OCI-LY7 (cell line): ENCODE measurements at regions not wholly inside any gene's neighbourhood (a gene's known extent, or its start where the extent isn't known, plus 50 kb on each side); places are given as distances from the start of the nearest gene placed in this dataset.
"Not testable (repeated sequence)": the region's sequence is repeated elsewhere in the genome, so short reads cannot be mapped to it uniquely, and the experiment has no call there.

ENCODE experiments used
- BruUV-seq: library from RNA; stranded (reverse); fragments of 400-500 nt; replicated peaks from 2 replicates; lab custom pipeline; 2021; lab: Mats Ljungman, UMichigan
- CTCF ChIA-PET: fragments of 300-600 bp; sonication (Branson Sonifier 250); formaldehyde crosslinking; loops from one replicate; lab custom pipeline; 2022; ENCODE audit warnings: antibody characterized with exemption; ENCODE audit not compliant: unreplicated experiment; lab: Charles Lee
- POLR2A ChIA-PET: fragments of 300-600 bp; sonication (Branson Sonifier 250); formaldehyde crosslinking; loops from one replicate; lab custom pipeline; 2022; ENCODE audit warnings: antibody characterized with exemption; lab: Charles Lee
- DNase-seq: peaks from one replicate; pipeline ENCODE4 v3.0.0-alpha.2; 2015; ENCODE audit warnings: low spot score
- H2AFZ ChIP-seq: fragments of 200-600 bp; sonication (generic), shearing (Covaris generic); 2 replicates; pipeline ENCODE4 v1.6.1; 2014; ENCODE audit warnings: mild to moderate bottlenecking, antibody characterized with exemption, low read length, moderate library complexity
- H3K27ac ChIP-seq: fragments of 200-600 bp; sonication (generic); 2 replicates; pipeline ENCODE4 v1.5.1; 2014; ENCODE audit warnings: mixed run types, low read depth, mild to moderate bottlenecking, moderate library complexity, low read length, inconsistent platforms; ENCODE audit not compliant: poor library complexity, severe bottlenecking
- H3K36me3 ChIP-seq: fragments of 200-600 bp; sonication (generic); 2 replicates; pipeline ENCODE4 v1.6.1; 2014; ENCODE audit warnings: mild to moderate bottlenecking, antibody characterized with exemption, low read length, moderate library complexity, mixed read lengths; ENCODE audit not compliant: insufficient read depth
- H3K4me1 ChIP-seq: fragments of 200-600 bp; sonication (generic); 2 replicates; pipeline ENCODE4 v1.5.1; 2014; ENCODE audit warnings: mild to moderate bottlenecking, low read length; ENCODE audit not compliant: insufficient read depth, poor library complexity, severe bottlenecking
- H3K4me2 ChIP-seq: fragments of 200-600 bp; sonication (generic); 2 replicates; pipeline ENCODE4 v1.6.1; 2014; ENCODE audit warnings: mild to moderate bottlenecking, low read length
- H3K4me3 ChIP-seq: fragments of 200-600 bp; sonication (generic); 2 replicates; pipeline ENCODE4 v1.5.1; 2014; ENCODE audit warnings: mild to moderate bottlenecking, low read depth, low read length; ENCODE audit not compliant: poor library complexity, severe bottlenecking
- H3K79me2 ChIP-seq: fragments of 200-600 bp; sonication (generic); 2 replicates; pipeline ENCODE4 v1.6.1; 2016; ENCODE audit warnings: low read depth, mild to moderate bottlenecking, low read length, moderate library complexity, mixed read lengths; ENCODE audit not compliant: insufficient read depth
- H3K9me2 ChIP-seq: fragments of 200-600 bp; sonication (generic); 2 replicates; pipeline ENCODE4 v1.6.1; 2016; ENCODE audit warnings: mild to moderate bottlenecking, low read length, mixed read lengths; ENCODE audit not compliant: insufficient read depth
- H3K9me3 ChIP-seq: fragments of 200-600 bp; sonication (generic); 2 replicates; pipeline ENCODE4 v1.6.1; 2014; ENCODE audit warnings: mild to moderate bottlenecking, mixed run types, low read length, mixed read lengths
- H4K20me1 ChIP-seq: fragments of 200-600 bp; sonication (generic); 2 replicates; pipeline ENCODE4 v1.6.1; 2014; ENCODE audit warnings: mild to moderate bottlenecking, antibody characterized with exemption, low read length, moderate library complexity, mixed read lengths; ENCODE audit not compliant: insufficient read depth
- CTCF ChIP-seq: fragments of 200-600 bp; sonication (generic); conservative IDR thresholded peaks from 2 replicates; pipeline ENCODE4 v1.5.1; 2014; ENCODE audit warnings: mild to moderate bottlenecking, antibody characterized with exemption, low read length, moderate library complexity, mixed read lengths
- EZH2phosphoT487 ChIP-seq: fragments of 200-600 bp; sonication (generic); IDR thresholded peaks from 2 replicates; pipeline ENCODE4 v1.6.1; 2018; ENCODE audit warnings: low read depth, borderline replicate concordance, mild to moderate bottlenecking, mixed run types, antibody characterized with exemption, low read length, moderate library complexity, mixed read lengths
- intact Hi-C: fragments of 100-400 bp; cut with micrococcal nuclease; formaldehyde crosslinking; loops from one replicate; pipeline ENCODE4 v1.10.0; 2022; ENCODE audit not compliant: unreplicated experiment

GRCh38 chr3:23728601-23729117 lies 77.1 kb upstream of the UBE2E1 start:
- Histone ChIP-seq H3K9me2 (no peaks in the 10 kb centered on the region), H3K79me2 (no peaks in the 10 kb centered on the region), H3K4me1 (peaks cover 7% of the 10 kb centered on the region), H2AFZ (no peak overlapping the region), H3K4me2 (no peak overlapping the region), H3K27ac (no peak overlapping the region), H3K9me3 (peaks cover 6% of the 10 kb centered on the region; the same call in 1 of the 2 replicates), H3K4me3 (no peak overlapping the region), H3K36me3 (peaks cover 7% of the 10 kb centered on the region), H4K20me1 (no peaks in the 10 kb centered on the region)
- CTCF ChIA-PET: no interaction called here
- DNase-seq: no peak
- BruUV-seq: no TSS peak
- intact Hi-C loops: loop anchor here (10.0 kb wide), 1 partner anchor 56 kb away; no protein-coding TSS in a partner anchor
- POLR2A ChIA-PET: interaction anchor here (0.5 to 2.1 kb wide), 8 partner anchors 12 to 586 kb away, joined by 3 to 5 read pairs (median 4); no protein-coding TSS in a partner anchor
- TF ChIP-seq EZH2phosphoT487 (no peak), CTCF (no peak)

GRCh38 chr3:23729362-23729761 lies 76.4 kb upstream of the UBE2E1 start:
- DNase-seq, H3K4me3 ChIP-seq, H3K27ac ChIP-seq, H3K9me2 ChIP-seq, H3K4me1 ChIP-seq, H3K4me2 ChIP-seq, CTCF ChIA-PET, H2AFZ ChIP-seq, H3K9me3 ChIP-seq, H3K79me2 ChIP-seq, BruUV-seq, H4K20me1 ChIP-seq, H3K36me3 ChIP-seq: not testable (repeated sequence)
- POLR2A ChIA-PET: interaction anchor here (0.8 to 2.1 kb wide), 4 partner anchors 12 to 33 kb away, joined by 3 to 4 read pairs (median 3); no protein-coding TSS in a partner anchor
- intact Hi-C loops: loop anchor here (10.0 kb wide), 1 partner anchor 55 kb away; no protein-coding TSS in a partner anchor

- no peak for DNase-seq
- Histone ChIP-seq H3K27ac (no peak overlapping the region), H4K20me1 (no peaks in the 10 kb centered on the region), H3K4me1 (peaks cover 6% of the 10 kb centered on the region), H3K4me3 (no peak overlapping the region), H3K9me3 (no peaks in the 10 kb centered on the region), H3K36me3 (no peaks in the 10 kb centered on the region), H3K4me2 (no peak overlapping the region), H3K9me2 (no peaks in the 10 kb centered on the region), H2AFZ (no peak overlapping the region), H3K79me2 (no peaks in the 10 kb centered on the region)
- ChIA-PET POLR2A (interaction anchor here (0.6 kb wide), 1 partner anchor 12 kb away, joined by 6 read pairs; no protein-coding TSS in a partner anchor), CTCF (no interaction called here)
- TF ChIP-seq EZH2phosphoT487: no peak
- TF ChIP-seq CTCF: no peak
- no TSS peak for BruUV-seq
- intact Hi-C loops: no loop called here
Measured at GRCh38 chr3:23734481-23734880, 71.3 kb upstream of the UBE2E1 start.
